Liver (tissue), 8 donors: ENCODE measurements at regions not wholly inside any gene's neighbourhood (a gene's known extent, or its start where the extent isn't known, plus 50 kb on each side); places are given as distances from the start of the nearest gene placed in this dataset.

Experiments
- DNase-seq: peaks from one replicate; pipeline ENCODE4 v3.0.0-alpha.2; 2017; ENCODE audit warnings: low spot score
- H3K27ac ChIP-seq, 2 donors: one replicate each; pipeline ENCODE4 v1.7.0; 2013; ENCODE audit warnings: inconsistent platforms in 2 of 2, low read length in 2 of 2, control low read depth in 1 of 2, low read depth in 1 of 2, mild to moderate bottlenecking in 1 of 2
- H3K27me3 ChIP-seq, 4 donors: one replicate each; pipeline versions ENCODE4 v1.6.1 to v1.7.0; 2013; ENCODE audit warnings: low read length in 3 of 4, inconsistent platforms in 1 of 4, mild to moderate bottlenecking in 1 of 4, moderate library complexity in 1 of 4; ENCODE audit not compliant: control insufficient read depth in 4 of 4, insufficient read depth in 4 of 4
- H3K36me3 ChIP-seq, 4 donors: one replicate each; pipeline versions ENCODE4 v1.6.1 to v1.7.0; 2013; ENCODE audit warnings: low read length in 3 of 4, mild to moderate bottlenecking in 3 of 4, low read depth in 1 of 4, moderate library complexity in 1 of 4; ENCODE audit not compliant: control insufficient read depth in 4 of 4, insufficient read depth in 3 of 4
- H3K4me1 ChIP-seq, 4 donors: one replicate each; pipeline versions ENCODE4 v1.6.1 to v1.7.0; 2013; ENCODE audit warnings: low read length in 3 of 4, mild to moderate bottlenecking in 3 of 4, moderate library complexity in 1 of 4; ENCODE audit not compliant: control insufficient read depth in 4 of 4, insufficient read depth in 4 of 4
- H3K4me3 ChIP-seq, 3 donors: one replicate each; pipeline versions ENCODE4 v1.6.1 to v1.7.0; 2013; ENCODE audit warnings: low read length in 3 of 3, control low read depth in 1 of 3, low read depth in 1 of 3, mild to moderate bottlenecking in 1 of 3
- H3K9ac ChIP-seq, 2 donors: one replicate each; pipeline ENCODE4 v1.7.0; 2013; ENCODE audit warnings: low read length in 2 of 2, mild to moderate bottlenecking in 2 of 2, moderate library complexity in 2 of 2, control low read depth in 1 of 2, low read depth in 1 of 2
- H3K9me3 ChIP-seq, 4 donors: one replicate each; pipeline versions ENCODE4 v1.6.1 to v1.7.0; 2013; ENCODE audit warnings: low read length in 3 of 4; ENCODE audit not compliant: control insufficient read depth in 4 of 4
- EGR1 ChIP-seq, 2 donors: IDR thresholded peaks; 2 replicates each; pipeline ENCODE4 v1.6.1; 2016 to 2018; ENCODE audit warnings: antibody characterized with exemption in 2 of 2, low read depth in 2 of 2
- FOXA1 ChIP-seq: IDR thresholded peaks from 2 replicates; pipeline ENCODE4 v1.6.1; 2016; ENCODE audit warnings: antibody characterized with exemption
- GABPA ChIP-seq, 2 donors: IDR thresholded peaks in 1 of 2; conservative IDR thresholded peaks in 1 of 2; 2 replicates each; pipeline ENCODE4 v1.6.1; 2016; ENCODE audit warnings: antibody characterized with exemption in 2 of 2, mild to moderate bottlenecking in 1 of 2, moderate library complexity in 1 of 2
- HNF4A ChIP-seq, 2 donors: conservative IDR thresholded peaks; 2 replicates each; pipeline ENCODE4 v1.6.1; 2016; ENCODE audit warnings: antibody characterized with exemption in 2 of 2, mild to moderate bottlenecking in 2 of 2
- JUND ChIP-seq, 2 donors: IDR thresholded peaks; 2 replicates each; pipeline ENCODE4 v1.6.1; 2016; ENCODE audit warnings: antibody characterized with exemption in 2 of 2
- NR2F2 ChIP-seq: IDR thresholded peaks from 2 replicates; pipeline ENCODE4 v1.6.1; 2016; ENCODE audit warnings: antibody characterized with exemption
- RAD21 ChIP-seq, 2 donors: IDR thresholded peaks; 2 replicates each; pipeline ENCODE4 v1.6.1; 2016; ENCODE audit warnings: antibody characterized with exemption in 2 of 2, mild to moderate bottlenecking in 2 of 2
- RXRA ChIP-seq, 2 donors: IDR thresholded peaks; 2 replicates each; pipeline ENCODE4 v1.6.1; 2017 to 2018; ENCODE audit warnings: antibody characterized with exemption in 2 of 2, mild to moderate bottlenecking in 1 of 2
- SP1 ChIP-seq: IDR thresholded peaks from 2 replicates; pipeline ENCODE4 v1.6.1; 2018; ENCODE audit warnings: antibody characterized with exemption, mild to moderate bottlenecking
- TAF1 ChIP-seq: conservative IDR thresholded peaks from 2 replicates; pipeline ENCODE4 v1.6.1; 2016; ENCODE audit warnings: antibody characterized with exemption, mild to moderate bottlenecking
- YY1 ChIP-seq: IDR thresholded peaks from 2 replicates; pipeline ENCODE4 v1.6.1; 2016; ENCODE audit warnings: antibody characterized with exemption, mild to moderate bottlenecking
- WGBS: extraction: QIAGEN DNeasy Blood & Tissue Kit; methylation state at CpG from one replicate; pipeline ENCODE4 v1.1.7; 2013; 5-methylcytosine and 5-hydroxymethylcytosine counted together
- TF ChIP-seq, protein P1 (sequence below): IDR thresholded peaks from 2 replicates; pipeline ENCODE4 v1.6.1; 2016; ENCODE audit warnings: antibody characterized with exemption
- TF ChIP-seq, protein P2 (sequence below): fragments of 150-350 bp; IDR thresholded peaks from 2 replicates; pipeline ENCODE4 v1.5.1; 2017; ENCODE audit warnings: improper control_type of control experiment, low read depth, low read length; ENCODE audit not compliant: missing input control
- TF ChIP-seq, protein P3 (sequence below): IDR thresholded peaks from 2 replicates; pipeline ENCODE4 v1.6.1; 2016; ENCODE audit warnings: antibody characterized with exemption
- TF ChIP-seq, protein P4 (sequence below): IDR thresholded peaks from 2 replicates; pipeline ENCODE4 v1.6.1; 2016; ENCODE audit warnings: antibody characterized with exemption
- TF ChIP-seq, protein P5 (sequence below): IDR thresholded peaks from 2 replicates; pipeline ENCODE4 v1.6.1; 2016; ENCODE audit warnings: antibody characterized with exemption, mild to moderate bottlenecking
- donor health status: healthy.
- donor health status: healthy.
- donor health status: healthy.
- donor health status: healthy.
- donor health status: healthy.

DNA sequence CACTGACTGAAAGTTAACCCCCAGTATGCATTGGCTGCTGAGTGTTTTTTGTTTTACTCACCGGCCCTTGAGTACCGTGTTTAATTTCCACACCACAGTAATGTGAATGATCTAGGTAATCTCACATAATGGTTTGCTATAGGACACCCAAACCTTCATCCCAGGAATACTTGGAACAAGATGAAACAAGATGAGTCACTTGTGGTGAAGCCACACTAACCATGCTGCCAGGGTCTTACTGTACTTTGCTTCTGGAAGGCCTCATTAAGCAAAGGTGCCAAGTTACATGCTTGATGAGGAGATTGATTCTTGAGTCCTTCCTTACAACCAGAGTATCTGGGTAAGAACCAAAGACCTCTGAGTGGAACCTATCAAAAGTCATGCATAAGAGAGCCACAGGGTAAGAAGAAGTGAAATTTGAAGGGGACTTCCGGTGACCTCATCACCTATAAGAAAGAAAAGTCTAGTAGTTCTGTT lies 163.3 kb downstream of the NRIP1 start:
- Histone ChIP-seq H3K27me3 (no peaks in the 10 kb centered on the region), H3K27ac (no peak overlapping the region), H3K9me3 (no peaks in the 10 kb centered on the region), H3K4me1 (no peaks in the 10 kb centered on the region), H3K36me3 (no peaks in the 10 kb centered on the region), H3K4me3 (no peak overlapping the region), H3K9ac (no peak overlapping the region)
- no peak for DNase-seq
- TF ChIP-seq, protein P1, sequence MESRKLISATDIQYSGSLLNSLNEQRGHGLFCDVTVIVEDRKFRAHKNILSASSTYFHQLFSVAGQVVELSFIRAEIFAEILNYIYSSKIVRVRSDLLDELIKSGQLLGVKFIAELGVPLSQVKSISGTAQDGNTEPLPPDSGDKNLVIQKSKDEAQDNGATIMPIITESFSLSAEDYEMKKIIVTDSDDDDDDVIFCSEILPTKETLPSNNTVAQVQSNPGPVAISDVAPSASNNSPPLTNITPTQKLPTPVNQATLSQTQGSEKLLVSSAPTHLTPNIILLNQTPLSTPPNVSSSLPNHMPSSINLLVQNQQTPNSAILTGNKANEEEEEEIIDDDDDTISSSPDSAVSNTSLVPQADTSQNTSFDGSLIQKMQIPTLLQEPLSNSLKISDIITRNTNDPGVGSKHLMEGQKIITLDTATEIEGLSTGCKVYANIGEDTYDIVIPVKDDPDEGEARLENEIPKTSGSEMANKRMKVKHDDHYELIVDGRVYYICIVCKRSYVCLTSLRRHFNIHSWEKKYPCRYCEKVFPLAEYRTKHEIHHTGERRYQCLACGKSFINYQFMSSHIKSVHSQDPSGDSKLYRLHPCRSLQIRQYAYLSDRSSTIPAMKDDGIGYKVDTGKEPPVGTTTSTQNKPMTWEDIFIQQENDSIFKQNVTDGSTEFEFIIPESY = no peak
- TF ChIP-seq RXRA (IDR thresholded peaks at IDR 0.05) = no peak
- WGBS = 95% methylated on average over 3 of the region's 3 CpGs

DNA sequence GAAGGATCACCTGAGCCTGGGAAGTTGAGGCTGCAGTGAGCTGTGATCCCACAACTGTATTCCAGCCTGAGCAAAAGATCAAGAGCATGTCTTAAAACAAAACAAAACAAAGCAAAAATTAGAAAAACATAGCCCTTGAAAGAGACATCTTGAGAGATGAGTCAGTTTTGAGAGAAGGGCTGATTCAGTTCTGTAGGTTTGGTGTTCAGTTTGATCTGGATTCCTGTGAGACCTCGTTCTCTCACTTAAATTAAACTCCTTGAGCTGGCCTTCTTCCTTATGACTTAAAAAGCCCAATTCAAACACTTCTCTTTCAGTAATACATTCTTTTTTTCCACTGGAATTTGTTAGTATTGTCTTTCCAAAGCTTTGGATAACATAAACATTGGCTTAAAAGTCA lies 164.2 kb downstream of the NRIP1 start:
- no peaks in the 10 kb centered on the region for H3K4me1 ChIP-seq
- no peak overlapping the region for H3K27ac ChIP-seq
- no peaks in the 10 kb centered on the region for H3K27me3 ChIP-seq
- no peak for DNase-seq
- no peak overlapping the region for H3K9ac ChIP-seq
- no peaks in the 10 kb centered on the region for H3K9me3 ChIP-seq
- no peak overlapping the region for H3K4me3 ChIP-seq
- WGBS = 85% methylated on average over 1 of the region's 1 CpG
- no peaks in the 10 kb centered on the region for H3K36me3 ChIP-seq
- TF ChIP-seq, protein P2, sequence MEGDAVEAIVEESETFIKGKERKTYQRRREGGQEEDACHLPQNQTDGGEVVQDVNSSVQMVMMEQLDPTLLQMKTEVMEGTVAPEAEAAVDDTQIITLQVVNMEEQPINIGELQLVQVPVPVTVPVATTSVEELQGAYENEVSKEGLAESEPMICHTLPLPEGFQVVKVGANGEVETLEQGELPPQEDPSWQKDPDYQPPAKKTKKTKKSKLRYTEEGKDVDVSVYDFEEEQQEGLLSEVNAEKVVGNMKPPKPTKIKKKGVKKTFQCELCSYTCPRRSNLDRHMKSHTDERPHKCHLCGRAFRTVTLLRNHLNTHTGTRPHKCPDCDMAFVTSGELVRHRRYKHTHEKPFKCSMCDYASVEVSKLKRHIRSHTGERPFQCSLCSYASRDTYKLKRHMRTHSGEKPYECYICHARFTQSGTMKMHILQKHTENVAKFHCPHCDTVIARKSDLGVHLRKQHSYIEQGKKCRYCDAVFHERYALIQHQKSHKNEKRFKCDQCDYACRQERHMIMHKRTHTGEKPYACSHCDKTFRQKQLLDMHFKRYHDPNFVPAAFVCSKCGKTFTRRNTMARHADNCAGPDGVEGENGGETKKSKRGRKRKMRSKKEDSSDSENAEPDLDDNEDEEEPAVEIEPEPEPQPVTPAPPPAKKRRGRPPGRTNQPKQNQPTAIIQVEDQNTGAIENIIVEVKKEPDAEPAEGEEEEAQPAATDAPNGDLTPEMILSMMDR = no peak
- no peak for TF ChIP-seq FOXA1
- TF ChIP-seq, protein P3, sequence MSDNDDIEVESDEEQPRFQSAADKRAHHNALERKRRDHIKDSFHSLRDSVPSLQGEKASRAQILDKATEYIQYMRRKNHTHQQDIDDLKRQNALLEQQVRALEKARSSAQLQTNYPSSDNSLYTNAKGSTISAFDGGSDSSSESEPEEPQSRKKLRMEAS = no peak
- TF ChIP-seq SP1 = no peak
- TF ChIP-seq, protein P4, sequence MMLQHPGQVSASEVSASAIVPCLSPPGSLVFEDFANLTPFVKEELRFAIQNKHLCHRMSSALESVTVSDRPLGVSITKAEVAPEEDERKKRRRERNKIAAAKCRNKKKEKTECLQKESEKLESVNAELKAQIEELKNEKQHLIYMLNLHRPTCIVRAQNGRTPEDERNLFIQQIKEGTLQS = no peak
- TF ChIP-seq YY1 = no peak
- no peak for TF ChIP-seq EGR1 (IDR thresholded peaks at IDR 0.05; ENCODE audit: low read depth in 2 of 2)
- TF ChIP-seq, protein P5, sequence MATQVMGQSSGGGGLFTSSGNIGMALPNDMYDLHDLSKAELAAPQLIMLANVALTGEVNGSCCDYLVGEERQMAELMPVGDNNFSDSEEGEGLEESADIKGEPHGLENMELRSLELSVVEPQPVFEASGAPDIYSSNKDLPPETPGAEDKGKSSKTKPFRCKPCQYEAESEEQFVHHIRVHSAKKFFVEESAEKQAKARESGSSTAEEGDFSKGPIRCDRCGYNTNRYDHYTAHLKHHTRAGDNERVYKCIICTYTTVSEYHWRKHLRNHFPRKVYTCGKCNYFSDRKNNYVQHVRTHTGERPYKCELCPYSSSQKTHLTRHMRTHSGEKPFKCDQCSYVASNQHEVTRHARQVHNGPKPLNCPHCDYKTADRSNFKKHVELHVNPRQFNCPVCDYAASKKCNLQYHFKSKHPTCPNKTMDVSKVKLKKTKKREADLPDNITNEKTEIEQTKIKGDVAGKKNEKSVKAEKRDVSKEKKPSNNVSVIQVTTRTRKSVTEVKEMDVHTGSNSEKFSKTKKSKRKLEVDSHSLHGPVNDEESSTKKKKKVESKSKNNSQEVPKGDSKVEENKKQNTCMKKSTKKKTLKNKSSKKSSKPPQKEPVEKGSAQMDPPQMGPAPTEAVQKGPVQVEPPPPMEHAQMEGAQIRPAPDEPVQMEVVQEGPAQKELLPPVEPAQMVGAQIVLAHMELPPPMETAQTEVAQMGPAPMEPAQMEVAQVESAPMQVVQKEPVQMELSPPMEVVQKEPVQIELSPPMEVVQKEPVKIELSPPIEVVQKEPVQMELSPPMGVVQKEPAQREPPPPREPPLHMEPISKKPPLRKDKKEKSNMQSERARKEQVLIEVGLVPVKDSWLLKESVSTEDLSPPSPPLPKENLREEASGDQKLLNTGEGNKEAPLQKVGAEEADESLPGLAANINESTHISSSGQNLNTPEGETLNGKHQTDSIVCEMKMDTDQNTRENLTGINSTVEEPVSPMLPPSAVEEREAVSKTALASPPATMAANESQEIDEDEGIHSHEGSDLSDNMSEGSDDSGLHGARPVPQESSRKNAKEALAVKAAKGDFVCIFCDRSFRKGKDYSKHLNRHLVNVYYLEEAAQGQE = no peak
- no peak for TF ChIP-seq GABPA (IDR thresholded peaks at IDR 0.05 in 1 of 2, conservative IDR thresholded peaks at IDR 0.05 in 1 of 2)
- no peak for TF ChIP-seq HNF4A (conservative IDR thresholded peaks at IDR 0.05)
- TF ChIP-seq NR2F2 = no peak
- TF ChIP-seq RAD21 (IDR thresholded peaks at IDR 0.05) = no peak
- no peak for TF ChIP-seq JUND (IDR thresholded peaks at IDR 0.05)
- TF ChIP-seq, protein P1 = no peak
- TF ChIP-seq TAF1 = no peak
